K562 (cell line): ENCODE measurements at regions not wholly inside any gene's neighbourhood (a gene's known extent, or its start where the extent isn't known, plus 50 kb on each side); places are given as distances from the start of the nearest gene placed in this dataset.

Experiments used
- ASH1L ChIP-seq: fragments of 450-650 bp; IDR thresholded peaks from 2 replicates; pipeline ENCODE4 v1.6.1; 2018; ENCODE audit warnings: borderline replicate concordance, mild to moderate bottlenecking, low read depth; ENCODE audit not compliant: partially characterized antibody
- CEBPB ChIP-seq: fragments of 450-650 bp; IDR thresholded peaks from 2 replicates; pipeline ENCODE4 v1.6.1; 2016; ENCODE audit warnings: missing genetic modification characterization, missing compliant biosample characterization
- DDX20 ChIP-seq: fragments of 450-650 bp; IDR thresholded peaks from 2 replicates; pipeline ENCODE4 v1.6.1; 2016; ENCODE audit warnings: missing genetic modification characterization, low read depth, mild to moderate bottlenecking, missing compliant biosample characterization, moderate library complexity
- GTF2A2 ChIP-seq: IDR thresholded peaks from 2 replicates; pipeline ENCODE4 v1.6.1; 2016; ENCODE audit warnings: mild to moderate bottlenecking, missing genetic modification characterization, missing compliant biosample characterization
- MAZ ChIP-seq, 2 experiments: fragments of 450-650 bp in 1 of 2; sonication (generic) in 1 of 2; formaldehyde crosslinking; IDR thresholded peaks in 1 of 2; conservative IDR thresholded peaks in 1 of 2; 2 replicates each; pipeline versions ENCODE4 v1.4.0 to v1.5.0; 2020; ENCODE audit warnings: mild to moderate bottlenecking in 1 of 2, missing genetic modification reagents in 1 of 2
- MECOM ChIP-seq: fragments of 250-450 bp; sonication (Bioruptor Pico); IDR thresholded peaks from 2 replicates; pipeline ENCODE4 v1.8.0; 2022; ENCODE audit warnings: inconsistent platforms
- PHB2 ChIP-seq: fragments of 450-650 bp; IDR thresholded peaks from 2 replicates; pipeline ENCODE4 v1.6.1; 2017; ENCODE audit warnings: low read depth
- PHF20 ChIP-seq: fragments of 450-650 bp; IDR thresholded peaks from 2 replicates; pipeline ENCODE4 v1.6.1; 2018; ENCODE audit not compliant: partially characterized antibody
- STAT5B ChIP-seq: fragments of 250-450 bp; sonication (Bioruptor Pico); IDR thresholded peaks from 2 replicates; pipeline ENCODE4 v1.8.0; 2021; ENCODE audit warnings: mild to moderate bottlenecking, inconsistent platforms
- TAF15 ChIP-seq: fragments of 200-400 bp; formaldehyde crosslinking; IDR thresholded peaks from 2 replicates; pipeline ENCODE4 v1.6.1; 2017; ENCODE audit warnings: mild to moderate bottlenecking, low read depth, low read length, moderate library complexity
- TAF9B ChIP-seq: fragments of 450-650 bp; IDR thresholded peaks from 2 replicates; pipeline ENCODE4 v1.6.1; 2018; ENCODE audit warnings: mild to moderate bottlenecking; ENCODE audit not compliant: partially characterized antibody
- ZC3H4 ChIP-seq: sonication (generic); formaldehyde crosslinking; IDR thresholded peaks from 2 replicates; pipeline ENCODE4 v1.9.0; 2021; ENCODE audit warnings: missing genetic modification reagents, borderline replicate concordance
- ZNF354B ChIP-seq: fragments of 250-450 bp; sonication (Bioruptor Pico); IDR thresholded peaks from 2 replicates; pipeline ENCODE4 v1.4.0; 2020
- ZNF41 ChIP-seq: fragments of 250-450 bp; sonication (Bioruptor Pico); conservative IDR thresholded peaks from 2 replicates; pipeline ENCODE4 v1.4.0; 2020; ENCODE audit warnings: mild to moderate bottlenecking
- ZNF551 ChIP-seq: fragments of 250-450 bp; sonication (Bioruptor Pico); IDR thresholded peaks from 2 replicates; pipeline ENCODE4 v1.5.0; 2021; ENCODE audit warnings: mild to moderate bottlenecking, moderate library complexity
- ZNF589 ChIP-seq: fragments of 200-800 bp; sonication (Bioruptor generic); IDR thresholded peaks from 2 replicates; pipeline ENCODE4 v1.6.1; 2016; ENCODE audit warnings: low read depth, missing genetic modification characterization, missing compliant biosample characterization
- TF ChIP-seq, protein P1 (sequence below): fragments of 250-450 bp; sonication (Bioruptor Pico); IDR thresholded peaks from 2 replicates; pipeline ENCODE4 v1.5.0; 2020; ENCODE audit warnings: mild to moderate bottlenecking
- TF ChIP-seq, protein P2 (sequence below): sonication (generic); IDR thresholded peaks from 2 replicates; pipeline ENCODE4 v1.6.1; 2016
- TF ChIP-seq, protein P3 (sequence below): fragments of 250-450 bp; sonication (Bioruptor Pico); IDR thresholded peaks from 2 replicates; pipeline ENCODE4 v1.4.0; 2020; ENCODE audit warnings: mild to moderate bottlenecking, moderate library complexity
- TF ChIP-seq, protein P4 (sequence below): fragments of 450-650 bp; IDR thresholded peaks from 2 replicates; pipeline ENCODE4 v1.6.1; 2016; ENCODE audit warnings: missing biosample characterization, missing genetic modification characterization
- TF ChIP-seq, protein P5 (sequence below): sonication (generic); formaldehyde crosslinking; IDR thresholded peaks from 2 replicates; pipeline ENCODE4 v1.8.0; 2022; ENCODE audit warnings: mild to moderate bottlenecking, missing genetic modification reagents

DNA sequence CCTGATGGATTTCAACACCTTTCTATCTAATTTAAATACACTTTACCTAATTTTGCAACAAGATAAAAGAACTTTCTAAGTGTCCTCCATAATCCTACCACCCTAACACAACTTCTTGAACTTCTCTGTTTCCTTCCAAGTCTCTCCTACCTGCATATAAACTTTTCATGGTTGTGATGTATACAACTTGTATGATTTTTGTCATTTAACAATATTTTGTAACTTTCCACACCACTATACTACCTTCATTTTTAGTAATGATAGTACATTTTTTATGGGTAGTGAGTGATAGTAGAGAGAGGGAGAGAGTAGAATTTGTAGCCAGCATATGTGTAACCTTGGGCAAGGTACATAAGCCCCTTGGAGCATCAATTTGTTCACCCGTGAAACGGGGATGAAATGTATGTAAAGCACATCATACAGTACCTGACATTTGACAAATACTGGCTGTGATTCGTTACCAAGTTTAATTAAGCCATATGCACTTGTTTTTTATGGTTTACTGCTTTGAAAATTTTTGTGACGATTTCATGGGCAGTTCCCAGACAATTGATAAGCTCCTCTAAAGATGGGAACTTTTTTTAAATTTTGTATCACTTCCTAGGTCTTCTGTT is 177.8 kb upstream of the SLC38A2 start (continued):
- peak in 1 of 2 experiments; percentile 31; a peak in 1 of 4 replicates for TF ChIP-seq MAZ (CRISPR knock-in tag; conservative IDR thresholded peaks at IDR 0.05 in 1 of 2, IDR thresholded peaks at IDR 0.05 in 1 of 2)
- TF ChIP-seq TAF9B = peak; percentile 2
- no peak for TF ChIP-seq ZNF551 (CRISPR knock-in tag)
- TF ChIP-seq, protein P1, sequence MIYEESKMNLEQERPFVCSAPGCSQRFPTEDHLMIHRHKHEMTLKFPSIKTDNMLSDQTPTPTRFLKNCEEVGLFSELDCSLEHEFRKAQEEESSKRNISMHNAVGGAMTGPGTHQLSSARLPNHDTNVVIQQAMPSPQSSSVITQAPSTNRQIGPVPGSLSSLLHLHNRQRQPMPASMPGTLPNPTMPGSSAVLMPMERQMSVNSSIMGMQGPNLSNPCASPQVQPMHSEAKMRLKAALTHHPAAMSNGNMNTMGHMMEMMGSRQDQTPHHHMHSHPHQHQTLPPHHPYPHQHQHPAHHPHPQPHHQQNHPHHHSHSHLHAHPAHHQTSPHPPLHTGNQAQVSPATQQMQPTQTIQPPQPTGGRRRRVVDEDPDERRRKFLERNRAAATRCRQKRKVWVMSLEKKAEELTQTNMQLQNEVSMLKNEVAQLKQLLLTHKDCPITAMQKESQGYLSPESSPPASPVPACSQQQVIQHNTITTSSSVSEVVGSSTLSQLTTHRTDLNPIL = no peak
- no peak for TF ChIP-seq PHB2
- TF ChIP-seq ZNF41 (CRISPR knock-in tag) = 0 out of 2 replicates have a peak, but pooled peaks have one; percentile 35
- no peak for TF ChIP-seq STAT5B (CRISPR knock-in tag)
- TF ChIP-seq TAF15 = no peak
- TF ChIP-seq, protein P2, sequence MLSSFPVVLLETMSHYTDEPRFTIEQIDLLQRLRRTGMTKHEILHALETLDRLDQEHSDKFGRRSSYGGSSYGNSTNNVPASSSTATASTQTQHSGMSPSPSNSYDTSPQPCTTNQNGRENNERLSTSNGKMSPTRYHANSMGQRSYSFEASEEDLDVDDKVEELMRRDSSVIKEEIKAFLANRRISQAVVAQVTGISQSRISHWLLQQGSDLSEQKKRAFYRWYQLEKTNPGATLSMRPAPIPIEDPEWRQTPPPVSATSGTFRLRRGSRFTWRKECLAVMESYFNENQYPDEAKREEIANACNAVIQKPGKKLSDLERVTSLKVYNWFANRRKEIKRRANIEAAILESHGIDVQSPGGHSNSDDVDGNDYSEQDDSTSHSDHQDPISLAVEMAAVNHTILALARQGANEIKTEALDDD = no peak
- TF ChIP-seq, protein P3, sequence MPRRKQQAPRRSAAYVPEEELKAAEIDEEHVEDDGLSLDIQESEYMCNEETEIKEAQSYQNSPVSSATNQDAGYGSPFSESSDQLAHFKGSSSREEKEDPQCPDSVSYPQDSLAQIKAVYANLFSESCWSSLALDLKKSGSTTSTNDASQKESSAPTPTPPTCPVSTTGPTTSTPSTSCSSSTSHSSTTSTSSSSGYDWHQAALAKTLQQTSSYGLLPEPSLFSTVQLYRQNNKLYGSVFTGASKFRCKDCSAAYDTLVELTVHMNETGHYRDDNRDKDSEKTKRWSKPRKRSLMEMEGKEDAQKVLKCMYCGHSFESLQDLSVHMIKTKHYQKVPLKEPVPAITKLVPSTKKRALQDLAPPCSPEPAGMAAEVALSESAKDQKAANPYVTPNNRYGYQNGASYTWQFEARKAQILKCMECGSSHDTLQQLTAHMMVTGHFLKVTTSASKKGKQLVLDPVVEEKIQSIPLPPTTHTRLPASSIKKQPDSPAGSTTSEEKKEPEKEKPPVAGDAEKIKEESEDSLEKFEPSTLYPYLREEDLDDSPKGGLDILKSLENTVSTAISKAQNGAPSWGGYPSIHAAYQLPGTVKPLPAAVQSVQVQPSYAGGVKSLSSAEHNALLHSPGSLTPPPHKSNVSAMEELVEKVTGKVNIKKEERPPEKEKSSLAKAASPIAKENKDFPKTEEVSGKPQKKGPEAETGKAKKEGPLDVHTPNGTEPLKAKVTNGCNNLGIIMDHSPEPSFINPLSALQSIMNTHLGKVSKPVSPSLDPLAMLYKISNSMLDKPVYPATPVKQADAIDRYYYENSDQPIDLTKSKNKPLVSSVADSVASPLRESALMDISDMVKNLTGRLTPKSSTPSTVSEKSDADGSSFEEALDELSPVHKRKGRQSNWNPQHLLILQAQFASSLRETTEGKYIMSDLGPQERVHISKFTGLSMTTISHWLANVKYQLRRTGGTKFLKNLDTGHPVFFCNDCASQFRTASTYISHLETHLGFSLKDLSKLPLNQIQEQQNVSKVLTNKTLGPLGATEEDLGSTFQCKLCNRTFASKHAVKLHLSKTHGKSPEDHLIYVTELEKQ (CRISPR knock-in tag) = 0 out of 2 replicates have a peak, but pooled peaks have one; percentile 22
- TF ChIP-seq ZNF589 (CRISPR knock-in tag) = peak; percentile 57; the same call in 1 of the 2 replicates
- no peak for TF ChIP-seq ZC3H4 (CRISPR knock-in tag)
- no peak for TF ChIP-seq ASH1L
- no peak for TF ChIP-seq ZNF354B
- TF ChIP-seq, protein P4, sequence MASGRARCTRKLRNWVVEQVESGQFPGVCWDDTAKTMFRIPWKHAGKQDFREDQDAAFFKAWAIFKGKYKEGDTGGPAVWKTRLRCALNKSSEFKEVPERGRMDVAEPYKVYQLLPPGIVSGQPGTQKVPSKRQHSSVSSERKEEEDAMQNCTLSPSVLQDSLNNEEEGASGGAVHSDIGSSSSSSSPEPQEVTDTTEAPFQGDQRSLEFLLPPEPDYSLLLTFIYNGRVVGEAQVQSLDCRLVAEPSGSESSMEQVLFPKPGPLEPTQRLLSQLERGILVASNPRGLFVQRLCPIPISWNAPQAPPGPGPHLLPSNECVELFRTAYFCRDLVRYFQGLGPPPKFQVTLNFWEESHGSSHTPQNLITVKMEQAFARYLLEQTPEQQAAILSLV (tag) = peak; percentile 52
- peak; percentile 73 for TF ChIP-seq MECOM (CRISPR knock-in tag)
- TF ChIP-seq GTF2A2 = peak; percentile 58; the same call in 1 of the 2 replicates
- TF ChIP-seq PHF20 = no peak
- TF ChIP-seq, protein P5, sequence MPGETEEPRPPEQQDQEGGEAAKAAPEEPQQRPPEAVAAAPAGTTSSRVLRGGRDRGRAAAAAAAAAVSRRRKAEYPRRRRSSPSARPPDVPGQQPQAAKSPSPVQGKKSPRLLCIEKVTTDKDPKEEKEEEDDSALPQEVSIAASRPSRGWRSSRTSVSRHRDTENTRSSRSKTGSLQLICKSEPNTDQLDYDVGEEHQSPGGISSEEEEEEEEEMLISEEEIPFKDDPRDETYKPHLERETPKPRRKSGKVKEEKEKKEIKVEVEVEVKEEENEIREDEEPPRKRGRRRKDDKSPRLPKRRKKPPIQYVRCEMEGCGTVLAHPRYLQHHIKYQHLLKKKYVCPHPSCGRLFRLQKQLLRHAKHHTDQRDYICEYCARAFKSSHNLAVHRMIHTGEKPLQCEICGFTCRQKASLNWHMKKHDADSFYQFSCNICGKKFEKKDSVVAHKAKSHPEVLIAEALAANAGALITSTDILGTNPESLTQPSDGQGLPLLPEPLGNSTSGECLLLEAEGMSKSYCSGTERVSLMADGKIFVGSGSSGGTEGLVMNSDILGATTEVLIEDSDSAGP (CRISPR knock-in tag) = no peak
- TF ChIP-seq DDX20 (tag) = peak; percentile 54; the same call in 1 of the 2 replicates
- TF ChIP-seq CEBPB (tag) = no peak
